ENCODE measurements at regions not wholly inside any gene's neighbourhood (a gene's known extent, or its start where the extent isn't known, plus 50 kb on each side); places are given as distances from the start of the nearest gene placed in this dataset.

- TF ChIP-seq EZH2 (IDR thresholded peaks at IDR 0.05; ENCODE audit: low read length, missing control alignments) = no peak
- TF ChIP-seq CTCF (conservative IDR thresholded peaks at IDR 0.05 in 1 of 2, IDR thresholded peaks at IDR 0.05 in 1 of 2; ENCODE audit: low read depth in 1 of 2, low read length in 2 of 2) = no peak
Measured at GRCh38 chr2:41881249-41881648, 166.6 kb upstream of the PKDCC start.

Measured in fibroblast of lung (primary cell).